ENCODE measurements at regions not wholly inside any gene's neighbourhood (a gene's known extent, or its start where the extent isn't known, plus 50 kb on each side); places are given as distances from the start of the nearest gene placed in this dataset.
"Not testable (repeated sequence)": the region's sequence is repeated elsewhere in the genome, so short reads cannot be mapped to it uniquely, and the experiment has no call there.

GRCh38 chr11:23851216-23851615 is 645.6 kb upstream of the LUZP2 start:
- DNase-seq (ENCODE audit: low spot score), result no peak

- DNase-seq (ENCODE audit: low spot score), result no peak
Observed at GRCh38 chr11:23856654-23857053, 640.2 kb upstream of the LUZP2 start.

GRCh38 chr11:23859087-23859486 is 637.8 kb upstream of the LUZP2 start:
- no peak for DNase-seq (ENCODE audit: low spot score)

- DNase-seq (ENCODE audit: low spot score), result no peak
Observed at GRCh38 chr11:23861615-23862014, 635.2 kb upstream of the LUZP2 start.

GRCh38 chr11:23865341-23865975 is 631.4 kb upstream of the LUZP2 start:
- no peak for DNase-seq (ENCODE audit: low spot score)

GRCh38 chr11:23866641-23867040 is 630.2 kb upstream of the LUZP2 start:
- no peak for DNase-seq (ENCODE audit: low spot score)

GRCh38 chr11:23869671-23870070 is 627.2 kb upstream of the LUZP2 start:
- DNase-seq (ENCODE audit: low spot score), result no peak

- no peak for DNase-seq (ENCODE audit: low spot score)
Observed at GRCh38 chr11:23873406-23873805, 623.4 kb upstream of the LUZP2 start.

- DNase-seq (ENCODE audit: low spot score), result no peak
Observed at GRCh38 chr11:23875176-23875850, 621.5 kb upstream of the LUZP2 start.

GRCh38 chr11:23883426-23884048 is 613.3 kb upstream of the LUZP2 start:
- not testable (repeated sequence) for DNase-seq (ENCODE audit: low spot score)

GRCh38 chr11:23884341-23884740 is 612.5 kb upstream of the LUZP2 start:
- DNase-seq (ENCODE audit: low spot score), result no peak

GRCh38 chr11:23885801-23886200 is 611.1 kb upstream of the LUZP2 start:
- DNase-seq (ENCODE audit: low spot score), result no peak

GRCh38 chr11:23887122-23887521 is 609.7 kb upstream of the LUZP2 start:
- not testable (repeated sequence) for DNase-seq (ENCODE audit: low spot score)

GRCh38 chr11:23893126-23893525 is 603.7 kb upstream of the LUZP2 start:
- DNase-seq (ENCODE audit: low spot score), result no peak

- DNase-seq (ENCODE audit: low spot score), result no peak
Observed at GRCh38 chr11:23897453-23898286, 599.2 kb upstream of the LUZP2 start.

GRCh38 chr11:23903044-23903704 is 593.7 kb upstream of the LUZP2 start:
- no peak for DNase-seq (ENCODE audit: low spot score)

GRCh38 chr11:23919455-23919854 is 577.4 kb upstream of the LUZP2 start:
- DNase-seq (ENCODE audit: low spot score), result no peak

- no peak for DNase-seq (ENCODE audit: low spot score)
Observed at GRCh38 chr11:23923357-23923756, 573.5 kb upstream of the LUZP2 start.

- no peak for DNase-seq (ENCODE audit: low spot score)
Observed at GRCh38 chr11:23924226-23924625, 572.6 kb upstream of the LUZP2 start.

GRCh38 chr11:23931443-23931842 is 565.4 kb upstream of the LUZP2 start:
- DNase-seq (ENCODE audit: low spot score), result no peak

- DNase-seq (ENCODE audit: low spot score), result no peak
Observed at GRCh38 chr11:23932485-23932898, 564.4 kb upstream of the LUZP2 start.

- DNase-seq (ENCODE audit: low spot score), result no peak
Observed at GRCh38 chr11:23933721-23934120, 563.1 kb upstream of the LUZP2 start.

Measured in mucosa of gallbladder (tissue), 1 donor.